ENCODE measurements at regions not wholly inside any gene's neighbourhood (a gene's known extent, or its start where the extent isn't known, plus 50 kb on each side); places are given as distances from the start of the nearest gene placed in this dataset.

GRCh38 chr5:4513381-4513780 lies 626.7 kb upstream of the ADAMTS16 start:
- no peaks in the 10 kb centered on the region for H4K20me1 ChIP-seq (ENCODE audit: insufficient read depth, low read length)
- POLR2A ChIA-PET = no interaction called here
- no peak overlapping the region for H3K4me3 ChIP-seq (ENCODE audit: low read depth, low read length, poor library complexity, severe bottlenecking)
- H3K4me2 ChIP-seq (ENCODE audit: low read length) = no peak overlapping the region
- H3K36me3 ChIP-seq (ENCODE audit: insufficient read depth, low read length) = no peaks in the 10 kb centered on the region
- no peaks in the 10 kb centered on the region for H3K79me2 ChIP-seq (ENCODE audit: insufficient read depth, low read depth, low read length)
- TF ChIP-seq CTCF (conservative IDR thresholded peaks at IDR 0.05; ENCODE audit: low read length) = no peak
- no peak for TF ChIP-seq EZH2phosphoT487 (IDR thresholded peaks at IDR 0.05; ENCODE audit: borderline replicate concordance, low read depth, low read length)
- no peaks in the 10 kb centered on the region for H3K4me1 ChIP-seq (ENCODE audit: insufficient read depth, low read length, poor library complexity, severe bottlenecking)
- H2AFZ ChIP-seq (ENCODE audit: low read length) = no peak overlapping the region
- intact Hi-C loops (cut with micrococcal nuclease; ENCODE audit: unreplicated experiment) = no loop called here
- DNase-seq (ENCODE audit: low spot score) = no peak
- no peak overlapping the region for H3K27ac ChIP-seq (ENCODE audit: low read depth, low read length, poor library complexity, severe bottlenecking)
- no TSS peak for BruUV-seq (replicated peaks)
- H3K9me2 ChIP-seq (ENCODE audit: insufficient read depth, low read length) = no peaks in the 10 kb centered on the region
- no peaks in the 10 kb centered on the region for H3K9me3 ChIP-seq (ENCODE audit: low read length)
- CTCF ChIA-PET (ENCODE audit: unreplicated experiment) = no interaction called here

- H3K36me3 ChIP-seq (ENCODE audit: insufficient read depth, low read length) = no peaks in the 10 kb centered on the region
- ChIA-PET POLR2A (no interaction called here), CTCF (ENCODE audit: unreplicated experiment) (no interaction called here)
- no peak for DNase-seq (ENCODE audit: low spot score)
- no peak overlapping the region for H2AFZ ChIP-seq (ENCODE audit: low read length)
- H3K9me3 ChIP-seq (ENCODE audit: low read length) = no peaks in the 10 kb centered on the region
- no peak overlapping the region for H3K4me2 ChIP-seq (ENCODE audit: low read length)
- intact Hi-C loops (cut with micrococcal nuclease; ENCODE audit: unreplicated experiment) = no loop called here
- no peak overlapping the region for H3K4me3 ChIP-seq (ENCODE audit: low read depth, low read length, poor library complexity, severe bottlenecking)
- no peak for TF ChIP-seq CTCF (conservative IDR thresholded peaks at IDR 0.05; ENCODE audit: low read length)
- no peaks in the 10 kb centered on the region for H4K20me1 ChIP-seq (ENCODE audit: insufficient read depth, low read length)
- H3K79me2 ChIP-seq (ENCODE audit: insufficient read depth, low read depth, low read length) = no peaks in the 10 kb centered on the region
- H3K27ac ChIP-seq (ENCODE audit: low read depth, low read length, poor library complexity, severe bottlenecking) = no peak overlapping the region
- no peaks in the 10 kb centered on the region for H3K4me1 ChIP-seq (ENCODE audit: insufficient read depth, low read length, poor library complexity, severe bottlenecking)
- no TSS peak for BruUV-seq (replicated peaks)
- no peaks in the 10 kb centered on the region for H3K9me2 ChIP-seq (ENCODE audit: insufficient read depth, low read length)
Measured at GRCh38 chr5:4514067-4514648, 626.0 kb upstream of the ADAMTS16 start.

GRCh38 chr5:4518903-4519672 lies 621.0 kb upstream of the ADAMTS16 start:
- Histone ChIP-seq H4K20me1 (ENCODE audit: insufficient read depth, low read length) (no peaks in the 10 kb centered on the region), H3K4me1 (ENCODE audit: insufficient read depth, low read length, poor library complexity, severe bottlenecking) (no peaks in the 10 kb centered on the region), H3K4me3 (ENCODE audit: low read depth, low read length, poor library complexity, severe bottlenecking) (no peak overlapping the region), H3K4me2 (ENCODE audit: low read length) (no peak overlapping the region), H3K79me2 (ENCODE audit: insufficient read depth, low read depth, low read length) (no peaks in the 10 kb centered on the region), H2AFZ (ENCODE audit: low read length) (no peak overlapping the region), H3K27ac (ENCODE audit: low read depth, low read length, poor library complexity, severe bottlenecking) (no peak overlapping the region), H3K9me2 (ENCODE audit: insufficient read depth, low read length) (no peaks in the 10 kb centered on the region), H3K9me3 (ENCODE audit: low read length) (no peaks in the 10 kb centered on the region), H3K36me3 (ENCODE audit: insufficient read depth, low read length) (no peaks in the 10 kb centered on the region)
- DNase-seq (ENCODE audit: low spot score) = no peak
- ChIA-PET POLR2A (no interaction called here), CTCF (ENCODE audit: unreplicated experiment) (no interaction called here)
- intact Hi-C loops (cut with micrococcal nuclease; ENCODE audit: unreplicated experiment) = no loop called here
- no peak for TF ChIP-seq EZH2phosphoT487 (IDR thresholded peaks at IDR 0.05; ENCODE audit: borderline replicate concordance, low read depth, low read length)
- TF ChIP-seq CTCF (conservative IDR thresholded peaks at IDR 0.05; ENCODE audit: low read length) = no peak
- no TSS peak for BruUV-seq (replicated peaks)

Measured in OCI-LY7 (cell line).